K562 (cell line): ENCODE measurements at regions not wholly inside any gene's neighbourhood (a gene's known extent, or its start where the extent isn't known, plus 50 kb on each side); places are given as distances from the start of the nearest gene placed in this dataset.

Experiments used
- ATAC-seq: fragments of 200-7000 bp; cut with Tn5 transposase; 3 replicates; pipeline ENCODE4 v1.9.1; 2020; ENCODE audit warnings: moderate library complexity
- BruUV-seq: library from RNA; stranded (reverse); fragments of 400-500 nt; replicated peaks from 2 replicates; lab custom pipeline; 2021; lab: Mats Ljungman, UMichigan
- CTCF ChIA-PET: fragments of 300-600 bp; formaldehyde crosslinking; extraction: SDS; loops from one replicate; lab custom pipeline; 2021; ENCODE audit warnings: low intra/inter-chr PET ratio; lab: Yijun Ruan, JAX
- POLR2A ChIA-PET: fragments of 300-600, 350-650 bp; sonication (Branson Sonifier 250); formaldehyde crosslinking; extraction: SDS; loops from one replicate; lab custom pipeline; 2021; ENCODE audit warnings: antibody characterized with exemption, inconsistent platforms; lab: Yijun Ruan, JAX
- DNase-seq, 4 experiments: peaks; one replicate each; pipeline versions ENCODE4 v3.0.0 to v3.0.0-alpha.2; 2011 to 2018; ENCODE audit warnings: low spot score in 3 of 4, mixed read lengths in 3 of 4; ENCODE audit errors: extremely low read depth in 1 of 4
- FAIRE-seq: peaks from 2 replicates; lab custom pipeline; 2011; peaks lifted over from hg19 to GRCh38; lab: Jason Lieb, UNC
- H2AFZ ChIP-seq: 2 replicates; pipeline ENCODE4 v1.6.0; 2011; ENCODE audit warnings: low read depth, low read length, control low read depth, inconsistent platforms
- H3K27ac ChIP-seq: fragments of 200-600 bp; 3 replicates; pipeline ENCODE4 v1.8.0; 2011; ENCODE audit warnings: low read depth, mild to moderate bottlenecking, control low read depth, inconsistent platforms, low read length, moderate library complexity, mixed read lengths; ENCODE audit errors: extremely low read depth
- H3K27me3 ChIP-seq, 2 experiments: fragments of 300-600 bp in 1 of 2; 2 replicates in 1 of 2; 3 replicates in 1 of 2; pipeline versions ENCODE4 v1.6.0 to v1.8.0; 2011; ENCODE audit warnings: inconsistent platforms in 2 of 2, low read length in 2 of 2, mild to moderate bottlenecking in 1 of 2, mixed read lengths in 1 of 2, moderate library complexity in 1 of 2; ENCODE audit not compliant: control insufficient read depth in 2 of 2, insufficient read depth in 2 of 2
- H3K36me3 ChIP-seq: fragments of 300-600 bp; 3 replicates; pipeline ENCODE4 v1.8.0; 2011; ENCODE audit warnings: mild to moderate bottlenecking, low read length, inconsistent platforms; ENCODE audit not compliant: control insufficient read depth, insufficient read depth
- H3K4me1 ChIP-seq, 2 experiments: fragments of 200-600 bp in 1 of 2; replicated peaks in 1 of 2; 2 replicates in 1 of 2; 3 replicates in 1 of 2; pipeline versions ENCODE4 v1.5.1 to v1.8.0; 2011; ENCODE audit warnings: inconsistent platforms in 2 of 2, low read length in 2 of 2, mild to moderate bottlenecking in 1 of 2, mixed read lengths in 1 of 2, moderate library complexity in 1 of 2; ENCODE audit not compliant: control insufficient read depth in 2 of 2, insufficient read depth in 2 of 2
- H3K4me2 ChIP-seq: 2 replicates; pipeline ENCODE4 v1.6.1; 2011; ENCODE audit warnings: low read length, control low read depth, inconsistent platforms, mixed read lengths; ENCODE audit not compliant: insufficient read depth
- H3K4me3 ChIP-seq: fragments of 200-600 bp; sonication (generic), shearing (Covaris generic); 2 replicates; pipeline ENCODE4 v1.5.1; 2016; ENCODE audit warnings: control low read depth, inconsistent platforms
- H3K79me2 ChIP-seq: fragments of 200-600 bp; 3 replicates; pipeline ENCODE4 v1.8.0; 2011; ENCODE audit warnings: low read length, inconsistent platforms; ENCODE audit not compliant: control insufficient read depth, insufficient read depth
- H3K9ac ChIP-seq, 2 experiments: 2 replicates each; pipeline versions ENCODE4 v1.6.0 to v1.6.1; 2011; ENCODE audit warnings: low read depth in 2 of 2, low read length in 2 of 2, control low read depth in 1 of 2, inconsistent platforms in 1 of 2, mild to moderate bottlenecking in 1 of 2, mixed read lengths in 1 of 2; ENCODE audit not compliant: insufficient read depth in 1 of 2
- H3K9me1 ChIP-seq: one replicate; pipeline ENCODE4 v1.6.0; 2011; ENCODE audit warnings: inconsistent platforms, mild to moderate bottlenecking, low read length, moderate library complexity; ENCODE audit not compliant: control insufficient read depth, insufficient read depth
- H3K9me3 ChIP-seq: replicated peaks from 2 replicates; pipeline ENCODE4 v1.5.1; 2011; ENCODE audit warnings: low read depth, low read length, inconsistent platforms; ENCODE audit not compliant: control insufficient read depth, insufficient read depth
- H4K20me1 ChIP-seq: replicated peaks from 2 replicates; pipeline ENCODE4 v1.6.1; 2011; ENCODE audit warnings: low read length, inconsistent platforms, mixed read lengths; ENCODE audit not compliant: control insufficient read depth, insufficient read depth
- ARID2 ChIP-seq: fragments of 450-650 bp; IDR thresholded peaks from 2 replicates; pipeline ENCODE4 v1.6.1; 2017; ENCODE audit warnings: antibody characterized with exemption, mild to moderate bottlenecking
- BDP1 ChIP-seq: IDR thresholded peaks from 3 replicates; pipeline ENCODE4 v1.6.1; 2011; ENCODE audit not compliant: insufficient read length, insufficient read depth
- BRD9 ChIP-seq: fragments of 450-650 bp; IDR thresholded peaks from 2 replicates; pipeline ENCODE4 v1.6.1; 2018; ENCODE audit warnings: low read depth; ENCODE audit not compliant: partially characterized antibody
- ETS1 ChIP-seq: conservative IDR thresholded peaks from 2 replicates; pipeline ENCODE4 v1.6.1; 2011; ENCODE audit warnings: low read depth, mild to moderate bottlenecking, low read length; ENCODE audit not compliant: control insufficient read depth
- LEF1 ChIP-seq: fragments of 450-650 bp; IDR thresholded peaks from 2 replicates; pipeline ENCODE4 v1.6.1; 2016; ENCODE audit warnings: mild to moderate bottlenecking
- MAFG ChIP-seq: fragments of 450-650 bp; conservative IDR thresholded peaks from 2 replicates; pipeline ENCODE4 v1.6.1; 2016; ENCODE audit warnings: missing genetic modification characterization, missing compliant biosample characterization
- PTTG1 ChIP-seq: fragments of 450-650 bp; IDR thresholded peaks from 2 replicates; pipeline ENCODE4 v1.6.1; 2016; ENCODE audit warnings: low read depth, mild to moderate bottlenecking, missing genetic modification characterization, missing compliant biosample characterization
- SMAD1 ChIP-seq: fragments of 150-350 bp; IDR thresholded peaks from 2 replicates; pipeline ENCODE4 v1.6.1; 2014; ENCODE audit warnings: low read length, low read depth; ENCODE audit not compliant: partially characterized antibody
- SREBF2 ChIP-seq: sonication (generic); formaldehyde crosslinking; IDR thresholded peaks from 2 replicates; pipeline ENCODE4 v1.4.0; 2020; ENCODE audit warnings: mild to moderate bottlenecking, missing genetic modification reagents
- ZNF133 ChIP-seq: fragments of 250-450 bp; sonication (Bioruptor Pico); IDR thresholded peaks from 2 replicates; pipeline ENCODE4 v1.4.0; 2020; ENCODE audit warnings: mild to moderate bottlenecking
- ZNF3 ChIP-seq: fragments of 250-450 bp; sonication (Bioruptor Pico); IDR thresholded peaks from 2 replicates; pipeline ENCODE4 v1.5.0; 2021; ENCODE audit warnings: mild to moderate bottlenecking, moderate library complexity
- WGBS: fragments of 100-300 bp; shearing (Covaris generic); methylation state at CpG from one replicate; pipeline ENCODE4 v1.1.6; 2016; ENCODE audit warnings: low coverage, mixed read lengths; ENCODE audit not compliant: insufficient coverage; ENCODE audit errors: missing lambda C conversion rate; 5-methylcytosine and 5-hydroxymethylcytosine counted together
- in situ Hi-C: fragments of 300-500 bp; cut with MboI; formaldehyde crosslinking; loops from 4 replicates; pipeline ENCODE4 v1.15.0; 2018; ENCODE audit warnings: inconsistent platforms, mixed read lengths
- intact Hi-C: fragments of 100-400 bp; cut with micrococcal nuclease; formaldehyde crosslinking; loops from 2 replicates; pipeline ENCODE4 v1.14.2; 2022
- TF ChIP-seq, protein P1 (sequence below), 3 experiments: fragments of 200-800 bp in 1 of 3; fragments of 250-450 bp in 1 of 3; fragments of 450-650 bp in 1 of 3; sonication (Bioruptor Pico) in 1 of 3; sonication (Bioruptor generic) in 1 of 3; formaldehyde crosslinking in 1 of 3; IDR thresholded peaks; 2 replicates each; pipeline versions ENCODE4 v1.6.1 to v1.8.0; 2016 to 2022; ENCODE audit warnings: mild to moderate bottlenecking in 2 of 3, missing genetic modification characterization in 2 of 3, missing compliant biosample characterization in 1 of 3, moderate library complexity in 1 of 3
- TF ChIP-seq, protein P2 (sequence below): fragments of 450-650 bp; IDR thresholded peaks from 2 replicates; pipeline ENCODE4 v1.6.1; 2018; ENCODE audit warnings: mild to moderate bottlenecking, low read depth; ENCODE audit not compliant: partially characterized antibody

DNA sequence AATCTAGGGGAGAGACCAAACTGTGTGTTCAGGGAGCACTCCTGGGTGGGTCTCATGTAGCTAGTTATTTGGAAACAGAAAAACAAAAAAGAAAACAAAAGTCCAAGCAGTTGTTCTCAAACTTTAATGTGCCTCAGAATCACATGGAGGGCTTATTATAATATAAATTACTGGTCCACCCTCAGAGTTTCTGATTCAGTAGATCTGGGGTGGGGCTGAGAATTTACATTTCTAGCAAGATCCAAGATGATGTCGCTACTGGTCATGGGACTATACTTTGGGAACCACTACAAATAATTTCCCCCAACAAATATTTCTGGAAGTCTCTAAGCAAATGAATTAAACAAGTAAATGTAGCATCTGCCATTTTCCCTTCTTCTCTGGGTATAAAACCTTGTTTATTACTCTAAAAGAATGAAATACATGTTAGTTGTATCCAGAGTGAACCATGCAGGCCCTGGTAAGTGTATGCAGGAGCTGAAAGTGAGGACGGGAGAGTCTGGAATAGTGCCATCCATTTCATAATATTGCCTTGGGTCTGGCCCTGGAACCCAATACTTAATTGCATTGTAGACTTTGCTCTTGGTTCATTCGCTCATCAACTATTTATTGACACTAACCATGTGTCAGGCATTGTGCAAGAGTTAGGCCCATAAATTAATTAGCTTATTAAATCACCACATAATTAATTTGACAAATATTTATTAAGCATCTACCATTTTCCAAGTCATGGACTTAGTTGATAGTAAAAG, 490.8 kb downstream of the EPM2A start:
- Histone ChIP-seq H3K36me3 (no peaks in the 10 kb centered on the region), H3K4me3 (no peak overlapping the region), H3K79me2 (no peaks in the 10 kb centered on the region), H4K20me1 (no peaks in the 10 kb centered on the region), H3K4me2 (no peak overlapping the region), H3K4me1 (no peaks in the 10 kb centered on the region), H3K27ac (no peak overlapping the region), H2AFZ (no peak overlapping the region), H3K27me3 (no peaks in the 10 kb centered on the region), H3K9me1 (no peaks in the 10 kb centered on the region), H3K9ac (no peak overlapping the region), H3K9me3 (no peaks in the 10 kb centered on the region; the same call in 1 of the 2 replicates)
- WGBS: 2% methylated on average over 3 of the region's 3 CpGs
- DNase-seq: no peak
- in situ Hi-C loops (no loop called here), intact Hi-C loops (no loop called here)
- no peak for FAIRE-seq
- no TSS peak for BruUV-seq
- no peak for ATAC-seq
- ChIA-PET CTCF (no interaction called here), POLR2A (interaction anchor here (0.5 kb wide), 1 partner anchor 1300 kb away, joined by 3 read pairs; no protein-coding TSS in a partner anchor)
- TF ChIP-seq ZNF3 (CRISPR knock-in tag) (no peak), PTTG1 (tag) (no peak), LEF1 (no peak), SREBF2 (CRISPR knock-in tag) (no peak), ETS1 (no peak), ZNF133 (CRISPR knock-in tag) (no peak), BDP1 (no peak), MAFG (tag) (no peak), ARID2 (no peak), SMAD1 (no peak), BRD9 (no peak)
- TF ChIP-seq, protein P1, sequence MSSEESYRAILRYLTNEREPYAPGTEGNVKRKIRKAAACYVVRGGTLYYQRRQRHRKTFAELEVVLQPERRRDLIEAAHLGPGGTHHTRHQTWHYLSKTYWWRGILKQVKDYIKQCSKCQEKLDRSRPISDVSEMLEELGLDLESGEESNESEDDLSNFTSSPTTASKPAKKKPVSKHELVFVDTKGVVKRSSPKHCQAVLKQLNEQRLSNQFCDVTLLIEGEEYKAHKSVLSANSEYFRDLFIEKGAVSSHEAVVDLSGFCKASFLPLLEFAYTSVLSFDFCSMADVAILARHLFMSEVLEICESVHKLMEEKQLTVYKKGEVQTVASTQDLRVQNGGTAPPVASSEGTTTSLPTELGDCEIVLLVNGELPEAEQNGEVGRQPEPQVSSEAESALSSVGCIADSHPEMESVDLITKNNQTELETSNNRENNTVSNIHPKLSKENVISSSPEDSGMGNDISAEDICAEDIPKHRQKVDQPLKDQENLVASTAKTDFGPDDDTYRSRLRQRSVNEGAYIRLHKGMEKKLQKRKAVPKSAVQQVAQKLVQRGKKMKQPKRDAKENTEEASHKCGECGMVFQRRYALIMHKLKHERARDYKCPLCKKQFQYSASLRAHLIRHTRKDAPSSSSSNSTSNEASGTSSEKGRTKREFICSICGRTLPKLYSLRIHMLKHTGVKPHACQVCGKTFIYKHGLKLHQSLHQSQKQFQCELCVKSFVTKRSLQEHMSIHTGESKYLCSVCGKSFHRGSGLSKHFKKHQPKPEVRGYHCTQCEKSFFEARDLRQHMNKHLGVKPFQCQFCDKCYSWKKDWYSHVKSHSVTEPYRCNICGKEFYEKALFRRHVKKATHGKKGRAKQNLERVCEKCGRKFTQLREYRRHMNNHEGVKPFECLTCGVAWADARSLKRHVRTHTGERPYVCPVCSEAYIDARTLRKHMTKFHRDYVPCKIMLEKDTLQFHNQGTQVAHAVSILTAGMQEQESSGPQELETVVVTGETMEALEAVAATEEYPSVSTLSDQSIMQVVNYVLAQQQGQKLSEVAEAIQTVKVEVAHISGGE (CRISPR knock-in tag; IDR thresholded peaks at IDR 0.05): no peak
- TF ChIP-seq, protein P2, sequence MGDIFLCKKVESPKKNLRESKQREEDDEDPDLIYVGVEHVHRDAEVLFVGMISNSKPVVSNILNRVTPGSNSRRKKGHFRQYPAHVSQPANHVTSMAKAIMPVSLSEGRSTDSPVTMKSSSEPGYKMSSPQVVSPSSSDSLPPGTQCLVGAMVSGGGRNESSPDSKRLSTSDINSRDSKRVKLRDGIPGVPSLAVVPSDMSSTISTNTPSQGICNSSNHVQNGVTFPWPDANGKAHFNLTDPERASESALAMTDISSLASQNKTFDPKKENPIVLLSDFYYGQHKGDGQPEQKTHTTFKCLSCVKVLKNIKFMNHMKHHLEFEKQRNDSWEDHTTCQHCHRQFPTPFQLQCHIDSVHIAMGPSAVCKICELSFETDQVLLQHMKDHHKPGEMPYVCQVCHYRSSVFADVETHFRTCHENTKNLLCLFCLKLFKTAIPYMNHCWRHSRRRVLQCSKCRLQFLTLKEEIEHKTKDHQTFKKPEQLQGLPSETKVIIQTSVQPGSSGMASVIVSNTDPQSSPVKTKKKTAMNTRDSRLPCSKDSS: no peak
